ENCODE measurements at regions not wholly inside any gene's neighbourhood (a gene's known extent, or its start where the extent isn't known, plus 50 kb on each side); places are given as distances from the start of the nearest gene placed in this dataset.
"Not testable (repeated sequence)": the region's sequence is repeated elsewhere in the genome, so short reads cannot be mapped to it uniquely, and the experiment has no call there.

- H3K4me3 ChIP-seq; H3K9me3 ChIP-seq; H3K27ac ChIP-seq; H3K36me3 ChIP-seq; H3K27me3 ChIP-seq; H3K4me1 ChIP-seq; intact Hi-C loops (cut with DNase I): not testable (repeated sequence)
- peak in 1 of 2 donors; percentile 64 for DNase-seq (ENCODE audit: low spot score in 2 of 2)
Measured at GRCh38 chr21:9013502-9014242, 1507.7 kb upstream of the TPTE start.

- H3K27ac ChIP-seq; intact Hi-C loops (cut with DNase I); H3K9me3 ChIP-seq; H3K36me3 ChIP-seq; H3K27me3 ChIP-seq; H3K4me1 ChIP-seq; H3K4me3 ChIP-seq: not testable (repeated sequence)
- DNase-seq (ENCODE audit: low spot score in 2 of 2): peak in 1 of 2 donors; percentile 58
Measured at GRCh38 chr21:9014243-9014734, 1507.1 kb upstream of the TPTE start.

- H3K9me3 ChIP-seq; DNase-seq (ENCODE audit: low spot score in 2 of 2); H3K36me3 ChIP-seq; intact Hi-C loops (cut with DNase I); H3K27me3 ChIP-seq; H3K27ac ChIP-seq; H3K4me3 ChIP-seq; H3K4me1 ChIP-seq: not testable (repeated sequence)
Measured at GRCh38 chr21:9015483-9016197, 1505.7 kb upstream of the TPTE start.

- H3K36me3 ChIP-seq; H3K27ac ChIP-seq; H3K9me3 ChIP-seq; H3K4me1 ChIP-seq; intact Hi-C loops (cut with DNase I); DNase-seq (ENCODE audit: low spot score in 2 of 2); H3K27me3 ChIP-seq; H3K4me3 ChIP-seq: not testable (repeated sequence)
Measured at GRCh38 chr21:9017206-9017605, 1504.2 kb upstream of the TPTE start.

- H3K27ac ChIP-seq; H3K36me3 ChIP-seq; DNase-seq (ENCODE audit: low spot score in 2 of 2); intact Hi-C loops (cut with DNase I); H3K4me1 ChIP-seq; H3K4me3 ChIP-seq; H3K27me3 ChIP-seq; H3K9me3 ChIP-seq: not testable (repeated sequence)
Measured at GRCh38 chr21:9018731-9019253, 1502.6 kb upstream of the TPTE start.

GRCh38 chr21:9024006-9024767 is 1497.2 kb upstream of the TPTE start:
- H3K36me3 ChIP-seq; DNase-seq (ENCODE audit: low spot score in 2 of 2); intact Hi-C loops (cut with DNase I); H3K9me3 ChIP-seq; H3K27ac ChIP-seq; H3K4me1 ChIP-seq; H3K27me3 ChIP-seq; H3K4me3 ChIP-seq: not testable (repeated sequence)

GRCh38 chr21:9026729-9027416 is 1494.5 kb upstream of the TPTE start:
- intact Hi-C loops (cut with DNase I); H3K27ac ChIP-seq; H3K27me3 ChIP-seq; H3K9me3 ChIP-seq; H3K36me3 ChIP-seq; H3K4me3 ChIP-seq; DNase-seq (ENCODE audit: low spot score in 2 of 2); H3K4me1 ChIP-seq: not testable (repeated sequence)

GRCh38 chr21:9027417-9027800 is 1494.0 kb upstream of the TPTE start:
- H3K4me1 ChIP-seq; H3K9me3 ChIP-seq; intact Hi-C loops (cut with DNase I); H3K36me3 ChIP-seq; H3K27me3 ChIP-seq; H3K27ac ChIP-seq; DNase-seq (ENCODE audit: low spot score in 2 of 2); H3K4me3 ChIP-seq: not testable (repeated sequence)

- DNase-seq (ENCODE audit: low spot score in 2 of 2); H3K9me3 ChIP-seq; H3K4me3 ChIP-seq; H3K4me1 ChIP-seq; H3K36me3 ChIP-seq; intact Hi-C loops (cut with DNase I); H3K27ac ChIP-seq; H3K27me3 ChIP-seq: not testable (repeated sequence)
Measured at GRCh38 chr21:9028624-9029431, 1492.6 kb upstream of the TPTE start.

- DNase-seq (ENCODE audit: low spot score in 2 of 2); H3K27ac ChIP-seq; H3K9me3 ChIP-seq; H3K27me3 ChIP-seq; H3K4me3 ChIP-seq; H3K36me3 ChIP-seq; intact Hi-C loops (cut with DNase I); H3K4me1 ChIP-seq: not testable (repeated sequence)
Measured at GRCh38 chr21:9030141-9030665, 1491.2 kb upstream of the TPTE start.

GRCh38 chr21:9031482-9032374 is 1489.7 kb upstream of the TPTE start:
- intact Hi-C loops (cut with DNase I); H3K27ac ChIP-seq; H3K4me3 ChIP-seq; H3K36me3 ChIP-seq; H3K27me3 ChIP-seq; H3K4me1 ChIP-seq; H3K9me3 ChIP-seq: not testable (repeated sequence)
- peak in 1 of 2 donors; percentile 42 for DNase-seq (ENCODE audit: low spot score in 2 of 2)

- intact Hi-C loops (cut with DNase I); H3K9me3 ChIP-seq; DNase-seq (ENCODE audit: low spot score in 2 of 2); H3K4me1 ChIP-seq; H3K27ac ChIP-seq; H3K27me3 ChIP-seq; H3K36me3 ChIP-seq; H3K4me3 ChIP-seq: not testable (repeated sequence)
Measured at GRCh38 chr21:9032547-9032946, 1488.8 kb upstream of the TPTE start.
